ENCODE measurements at regions not wholly inside any gene's neighbourhood (a gene's known extent, or its start where the extent isn't known, plus 50 kb on each side); places are given as distances from the start of the nearest gene placed in this dataset.

DNA sequence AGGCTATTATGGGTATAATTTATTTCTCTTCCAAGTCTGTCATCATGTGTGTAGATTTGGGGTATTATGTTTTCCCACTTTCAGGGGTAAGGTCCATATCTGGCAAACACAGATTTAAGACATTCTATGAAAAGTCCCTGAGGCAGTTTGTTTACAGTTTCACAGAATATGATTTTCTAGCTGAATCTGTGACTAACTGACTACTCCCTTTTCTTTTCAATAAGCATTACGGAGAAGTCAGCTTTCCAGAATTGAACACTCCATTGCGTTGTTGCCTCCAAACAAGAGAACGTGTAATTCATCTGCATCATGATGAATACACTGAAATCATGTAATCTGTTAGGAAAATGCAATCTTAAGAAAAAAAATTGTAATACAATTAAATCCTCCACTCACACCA, 226.7 kb upstream of the SFRP2 start:
- Histone ChIP-seq H3K36me3 (ENCODE audit: insufficient read depth) (no peaks in the 10 kb centered on the region), H3K27me3 (ENCODE audit: insufficient read depth) (no peaks in the 10 kb centered on the region), H3K4me2 (no peak overlapping the region), H2AFZ (no peak overlapping the region), H3K79me2 (replicated peaks; ENCODE audit: insufficient read depth) (no peaks in the 10 kb centered on the region), H3K4me3 (no peak overlapping the region), H3F3A (replicated peaks; ENCODE audit: low read depth) (no peaks in the 10 kb centered on the region), H4K20me1 (replicated peaks; ENCODE audit: insufficient read depth) (no peaks in the 10 kb centered on the region), H3K9me2 (ENCODE audit: insufficient read depth) (no peaks in the 10 kb centered on the region), H3K27ac (ENCODE audit: low read depth) (no peak overlapping the region), H3K4me1 (ENCODE audit: insufficient read depth) (no peaks in the 10 kb centered on the region)
- Mint-ChIP-seq H3K27ac (no peak overlapping the region), H3K4me1 (peaks cover 5% of the 10 kb centered on the region; the same call in 2 of the 3 replicates), H3K36me3 (ENCODE audit: low read depth) (no peaks in the 10 kb centered on the region), H3K27me3 (ENCODE audit: insufficient read depth, low read depth, poor library complexity) (no peaks in the 10 kb centered on the region), H3K4me3 (no peak overlapping the region), H3K9me3 (no peaks in the 10 kb centered on the region; the same call in 2 of the 3 replicates)
- DNase-seq (ENCODE audit: low spot score) (no peak), ATAC-seq (no peak)
- no peak for TF ChIP-seq ZNF331 (CRISPR knock-in tag; IDR thresholded peaks at IDR 0.05; ENCODE audit: low read depth)
- no peak for TF ChIP-seq NANOG (IDR thresholded peaks at IDR 0.05; ENCODE audit: borderline replicate concordance)
- TF ChIP-seq ZNF114 (CRISPR knock-in tag; IDR thresholded peaks at IDR 0.05), result no peak
- no peak for TF ChIP-seq CTCF (conservative IDR thresholded peaks at IDR 0.05; ENCODE audit: low read depth in 2 of 2)
- TF ChIP-seq, protein P1, sequence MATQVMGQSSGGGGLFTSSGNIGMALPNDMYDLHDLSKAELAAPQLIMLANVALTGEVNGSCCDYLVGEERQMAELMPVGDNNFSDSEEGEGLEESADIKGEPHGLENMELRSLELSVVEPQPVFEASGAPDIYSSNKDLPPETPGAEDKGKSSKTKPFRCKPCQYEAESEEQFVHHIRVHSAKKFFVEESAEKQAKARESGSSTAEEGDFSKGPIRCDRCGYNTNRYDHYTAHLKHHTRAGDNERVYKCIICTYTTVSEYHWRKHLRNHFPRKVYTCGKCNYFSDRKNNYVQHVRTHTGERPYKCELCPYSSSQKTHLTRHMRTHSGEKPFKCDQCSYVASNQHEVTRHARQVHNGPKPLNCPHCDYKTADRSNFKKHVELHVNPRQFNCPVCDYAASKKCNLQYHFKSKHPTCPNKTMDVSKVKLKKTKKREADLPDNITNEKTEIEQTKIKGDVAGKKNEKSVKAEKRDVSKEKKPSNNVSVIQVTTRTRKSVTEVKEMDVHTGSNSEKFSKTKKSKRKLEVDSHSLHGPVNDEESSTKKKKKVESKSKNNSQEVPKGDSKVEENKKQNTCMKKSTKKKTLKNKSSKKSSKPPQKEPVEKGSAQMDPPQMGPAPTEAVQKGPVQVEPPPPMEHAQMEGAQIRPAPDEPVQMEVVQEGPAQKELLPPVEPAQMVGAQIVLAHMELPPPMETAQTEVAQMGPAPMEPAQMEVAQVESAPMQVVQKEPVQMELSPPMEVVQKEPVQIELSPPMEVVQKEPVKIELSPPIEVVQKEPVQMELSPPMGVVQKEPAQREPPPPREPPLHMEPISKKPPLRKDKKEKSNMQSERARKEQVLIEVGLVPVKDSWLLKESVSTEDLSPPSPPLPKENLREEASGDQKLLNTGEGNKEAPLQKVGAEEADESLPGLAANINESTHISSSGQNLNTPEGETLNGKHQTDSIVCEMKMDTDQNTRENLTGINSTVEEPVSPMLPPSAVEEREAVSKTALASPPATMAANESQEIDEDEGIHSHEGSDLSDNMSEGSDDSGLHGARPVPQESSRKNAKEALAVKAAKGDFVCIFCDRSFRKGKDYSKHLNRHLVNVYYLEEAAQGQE (IDR thresholded peaks at IDR 0.05; ENCODE audit: unreplicated experiment), result no peak

DNA sequence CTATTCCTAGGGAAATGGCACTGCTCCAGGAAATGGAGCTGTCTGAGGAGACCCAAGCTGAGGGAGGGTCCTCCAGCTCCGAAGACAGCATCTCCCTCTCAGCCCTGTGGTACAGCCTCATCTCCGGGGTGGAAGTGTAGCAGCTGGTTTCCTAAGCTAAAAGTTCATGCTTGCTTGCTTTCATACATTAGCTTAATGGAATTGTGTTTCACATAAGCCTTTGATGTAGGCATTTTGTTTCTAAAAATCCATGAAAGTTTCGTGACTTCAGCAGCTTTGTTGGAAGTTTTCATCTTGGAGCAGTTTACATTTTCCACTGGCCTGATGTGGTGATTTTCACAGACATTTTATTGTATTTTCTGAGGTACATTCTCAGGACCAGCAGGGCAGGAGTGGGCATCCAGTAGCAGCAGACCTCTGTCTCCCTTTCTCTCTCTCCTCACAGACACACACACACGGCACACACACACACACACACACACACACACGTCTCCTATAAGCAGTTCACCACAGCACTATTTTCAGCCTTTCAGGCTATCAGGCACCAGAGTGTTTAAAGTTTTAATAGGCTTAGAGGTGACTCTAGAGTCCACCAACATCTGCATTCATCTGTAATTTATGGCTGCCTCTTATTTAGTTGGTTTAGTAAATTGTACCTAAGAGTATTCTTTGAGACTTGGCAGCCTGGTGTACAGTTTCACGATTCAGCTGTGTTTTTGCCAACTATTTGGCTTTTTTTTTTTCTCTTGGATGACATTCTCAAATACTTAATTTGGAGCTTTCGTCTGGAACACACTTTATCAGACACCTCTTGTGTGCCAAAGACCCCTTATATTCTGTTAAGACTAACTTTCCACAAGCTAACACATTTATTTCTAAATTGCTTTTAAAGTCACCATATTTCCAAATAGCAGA, 225.8 kb upstream of the SFRP2 start:
- Histone ChIP-seq H3K27ac (ENCODE audit: low read depth) (no peak overlapping the region), H3K4me1 (ENCODE audit: insufficient read depth) (no peaks in the 10 kb centered on the region), H3K4me2 (no peak overlapping the region), H3K9me2 (ENCODE audit: insufficient read depth) (no peaks in the 10 kb centered on the region), H3F3A (replicated peaks; ENCODE audit: low read depth) (no peaks in the 10 kb centered on the region), H4K20me1 (replicated peaks; ENCODE audit: insufficient read depth) (no peaks in the 10 kb centered on the region), H3K27me3 (ENCODE audit: insufficient read depth) (no peaks in the 10 kb centered on the region), H3K4me3 (no peak overlapping the region), H3K79me2 (replicated peaks; ENCODE audit: insufficient read depth) (no peaks in the 10 kb centered on the region), H2AFZ (no peak overlapping the region), H3K36me3 (ENCODE audit: insufficient read depth) (no peaks in the 10 kb centered on the region)
- Mint-ChIP-seq H3K27ac (no peak overlapping the region), H3K4me1 (peaks cover 5% of the 10 kb centered on the region; the same call in 2 of the 3 replicates), H3K36me3 (ENCODE audit: low read depth) (no peaks in the 10 kb centered on the region), H3K9me3 (no peaks in the 10 kb centered on the region; the same call in 2 of the 3 replicates), H3K4me3 (no peak overlapping the region), H3K27me3 (ENCODE audit: insufficient read depth, low read depth, poor library complexity) (no peaks in the 10 kb centered on the region)
- DNase-seq (ENCODE audit: low spot score), result no peak
- no peak for ATAC-seq
- TF ChIP-seq JUNB (IDR thresholded peaks at IDR 0.05; ENCODE audit: unreplicated experiment) (no peak), ZNF114 (CRISPR knock-in tag; IDR thresholded peaks at IDR 0.05) (no peak), CREB1 (CRISPR knock-in tag; IDR thresholded peaks at IDR 0.05; ENCODE audit: low read depth) (no peak), POLR2AphosphoS5 (IDR thresholded peaks at IDR 0.05; ENCODE audit: low read depth) (no peak), EZH2phosphoT487 (IDR thresholded peaks at IDR 0.05; ENCODE audit: unreplicated experiment) (no peak), EZH2 (IDR thresholded peaks at IDR 0.05; ENCODE audit: low read depth, unreplicated experiment) (no peak), ZNF331 (CRISPR knock-in tag; IDR thresholded peaks at IDR 0.05; ENCODE audit: low read depth) (no peak)
- TF ChIP-seq, protein P2, sequence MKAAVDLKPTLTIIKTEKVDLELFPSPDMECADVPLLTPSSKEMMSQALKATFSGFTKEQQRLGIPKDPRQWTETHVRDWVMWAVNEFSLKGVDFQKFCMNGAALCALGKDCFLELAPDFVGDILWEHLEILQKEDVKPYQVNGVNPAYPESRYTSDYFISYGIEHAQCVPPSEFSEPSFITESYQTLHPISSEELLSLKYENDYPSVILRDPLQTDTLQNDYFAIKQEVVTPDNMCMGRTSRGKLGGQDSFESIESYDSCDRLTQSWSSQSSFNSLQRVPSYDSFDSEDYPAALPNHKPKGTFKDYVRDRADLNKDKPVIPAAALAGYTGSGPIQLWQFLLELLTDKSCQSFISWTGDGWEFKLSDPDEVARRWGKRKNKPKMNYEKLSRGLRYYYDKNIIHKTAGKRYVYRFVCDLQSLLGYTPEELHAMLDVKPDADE (IDR thresholded peaks at IDR 0.05), result no peak
